MM.1S (cell line): ENCODE measurements at regions not wholly inside any gene's neighbourhood (a gene's known extent, or its start where the extent isn't known, plus 50 kb on each side); places are given as distances from the start of the nearest gene placed in this dataset.

Source experiments
- DNase-seq: peaks from one replicate; pipeline ENCODE4 v3.0.0-alpha.2; 2015
- H2AFZ ChIP-seq: fragments of 300-600 bp; sonication (generic); 2 replicates; pipeline ENCODE4 v1.6.0; 2016; ENCODE audit warnings: antibody characterized with exemption, low read length
- H3F3A ChIP-seq: fragments of 300-600 bp; sonication (generic); 2 replicates; pipeline ENCODE4 v1.6.1; 2016; ENCODE audit warnings: mild to moderate bottlenecking, antibody characterized with exemption, low read length, moderate library complexity, mixed read lengths; ENCODE audit not compliant: insufficient read depth
- H3K27ac ChIP-seq: fragments of 300-600 bp; sonication (generic); 2 replicates; pipeline ENCODE4 v1.5.1; 2016; ENCODE audit warnings: mild to moderate bottlenecking, low read length
- H3K27me3 ChIP-seq: fragments of 300-600 bp; sonication (generic); replicated peaks from 2 replicates; pipeline ENCODE4 v1.6.0; 2016; ENCODE audit warnings: low read length; ENCODE audit not compliant: insufficient read depth
- H3K36me3 ChIP-seq: fragments of 300-600 bp; sonication (generic); replicated peaks from 2 replicates; pipeline ENCODE4 v1.6.1; 2016; ENCODE audit warnings: mild to moderate bottlenecking, low read length, mixed read lengths; ENCODE audit not compliant: insufficient read depth
- H3K4me1 ChIP-seq: fragments of 300-600 bp; sonication (generic); 2 replicates; pipeline ENCODE4 v1.6.1; 2016; ENCODE audit warnings: low read length, mixed read lengths
- H3K4me2 ChIP-seq: fragments of 300-600 bp; sonication (generic); 2 replicates; pipeline ENCODE4 v1.6.0; 2016; ENCODE audit warnings: low read depth, low read length
- H3K4me3 ChIP-seq: fragments of 300-600 bp; sonication (generic); 2 replicates; pipeline ENCODE4 v1.5.1; 2016; ENCODE audit warnings: low read length, mixed read lengths
- H3K79me2 ChIP-seq: fragments of 300-600 bp; sonication (generic); 2 replicates; pipeline ENCODE4 v1.6.1; 2016; ENCODE audit warnings: mixed run types, low read length, mixed read lengths
- H3K9ac ChIP-seq: fragments of 300-600 bp; sonication (generic); 2 replicates; pipeline ENCODE4 v1.6.1; 2016; ENCODE audit warnings: low read length, mixed read lengths
- H3K9me2 ChIP-seq: fragments of 300-600 bp; sonication (generic); replicated peaks from 2 replicates; pipeline ENCODE4 v1.6.1; 2016; ENCODE audit warnings: mild to moderate bottlenecking, low read length, mixed read lengths; ENCODE audit not compliant: insufficient read depth
- H3K9me3 ChIP-seq: fragments of 300-600 bp; sonication (generic); replicated peaks from 2 replicates; pipeline ENCODE4 v1.6.1; 2016; ENCODE audit warnings: mild to moderate bottlenecking, low read length, mixed read lengths; ENCODE audit not compliant: insufficient read depth
- H4K20me1 ChIP-seq: fragments of 300-600 bp; sonication (generic); 2 replicates; pipeline ENCODE4 v1.6.1; 2016; ENCODE audit warnings: mild to moderate bottlenecking, low read length, moderate library complexity, mixed read lengths; ENCODE audit not compliant: insufficient read depth
- EZH2 ChIP-seq: fragments of 300-600 bp; sonication (generic); optimal IDR thresholded peaks from 2 replicates; pipeline ENCODE3; 2017; ENCODE audit warnings: low read depth, mild to moderate bottlenecking, antibody characterized with exemption, low read length, mixed read lengths
- EZH2phosphoT487 ChIP-seq: fragments of 300-600 bp; sonication (generic); IDR thresholded peaks from 2 replicates; pipeline ENCODE4 v1.6.1; 2018; ENCODE audit warnings: antibody characterized with exemption, low read length
- TF ChIP-seq, protein P1 (sequence below): fragments of 300-600 bp; sonication (generic); IDR thresholded peaks from 2 replicates; pipeline ENCODE4 v1.5.1; 2016; ENCODE audit warnings: antibody characterized with exemption, low read length, mixed read lengths

DNA sequence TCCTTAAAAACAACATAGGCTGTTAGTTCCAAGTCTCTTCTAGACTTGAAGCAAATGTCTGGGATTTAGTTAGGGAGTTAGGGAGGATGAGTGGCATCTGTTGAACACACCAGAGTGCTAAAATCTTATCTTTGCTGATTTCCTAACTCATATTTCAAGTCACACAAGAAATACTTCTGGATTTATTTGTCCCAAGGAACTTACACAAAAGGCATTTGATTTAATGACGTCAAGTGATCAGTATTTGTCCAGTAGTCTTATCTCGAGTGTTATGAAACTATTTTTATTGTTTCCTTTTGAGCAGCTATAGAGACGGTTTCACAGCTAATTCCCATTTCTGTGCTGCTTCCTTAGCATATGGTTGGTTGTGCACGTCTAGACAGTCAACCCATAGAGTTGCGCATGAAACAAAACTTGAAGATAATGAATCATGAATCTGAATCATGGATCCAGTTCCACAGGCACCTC lies 140.5 kb upstream of the TUT7 start:
- Histone ChIP-seq H3K9ac (no peak overlapping the region), H3K27ac (no peak overlapping the region), H3K4me3 (no peak overlapping the region), H4K20me1 (no peaks in the 10 kb centered on the region), H3K36me3 (no peaks in the 10 kb centered on the region), H2AFZ (no peak overlapping the region), H3K4me2 (no peak overlapping the region), H3F3A (no peaks in the 10 kb centered on the region), H3K4me1 (no peaks in the 10 kb centered on the region), H3K9me3 (no peaks in the 10 kb centered on the region), H3K27me3 (no peaks in the 10 kb centered on the region), H3K9me2 (no peaks in the 10 kb centered on the region), H3K79me2 (no peaks in the 10 kb centered on the region)
- TF ChIP-seq EZH2 (no peak), EZH2phosphoT487 (no peak)
- TF ChIP-seq, protein P1, sequence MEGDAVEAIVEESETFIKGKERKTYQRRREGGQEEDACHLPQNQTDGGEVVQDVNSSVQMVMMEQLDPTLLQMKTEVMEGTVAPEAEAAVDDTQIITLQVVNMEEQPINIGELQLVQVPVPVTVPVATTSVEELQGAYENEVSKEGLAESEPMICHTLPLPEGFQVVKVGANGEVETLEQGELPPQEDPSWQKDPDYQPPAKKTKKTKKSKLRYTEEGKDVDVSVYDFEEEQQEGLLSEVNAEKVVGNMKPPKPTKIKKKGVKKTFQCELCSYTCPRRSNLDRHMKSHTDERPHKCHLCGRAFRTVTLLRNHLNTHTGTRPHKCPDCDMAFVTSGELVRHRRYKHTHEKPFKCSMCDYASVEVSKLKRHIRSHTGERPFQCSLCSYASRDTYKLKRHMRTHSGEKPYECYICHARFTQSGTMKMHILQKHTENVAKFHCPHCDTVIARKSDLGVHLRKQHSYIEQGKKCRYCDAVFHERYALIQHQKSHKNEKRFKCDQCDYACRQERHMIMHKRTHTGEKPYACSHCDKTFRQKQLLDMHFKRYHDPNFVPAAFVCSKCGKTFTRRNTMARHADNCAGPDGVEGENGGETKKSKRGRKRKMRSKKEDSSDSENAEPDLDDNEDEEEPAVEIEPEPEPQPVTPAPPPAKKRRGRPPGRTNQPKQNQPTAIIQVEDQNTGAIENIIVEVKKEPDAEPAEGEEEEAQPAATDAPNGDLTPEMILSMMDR: no peak
- DNase-seq: no peak

DNA sequence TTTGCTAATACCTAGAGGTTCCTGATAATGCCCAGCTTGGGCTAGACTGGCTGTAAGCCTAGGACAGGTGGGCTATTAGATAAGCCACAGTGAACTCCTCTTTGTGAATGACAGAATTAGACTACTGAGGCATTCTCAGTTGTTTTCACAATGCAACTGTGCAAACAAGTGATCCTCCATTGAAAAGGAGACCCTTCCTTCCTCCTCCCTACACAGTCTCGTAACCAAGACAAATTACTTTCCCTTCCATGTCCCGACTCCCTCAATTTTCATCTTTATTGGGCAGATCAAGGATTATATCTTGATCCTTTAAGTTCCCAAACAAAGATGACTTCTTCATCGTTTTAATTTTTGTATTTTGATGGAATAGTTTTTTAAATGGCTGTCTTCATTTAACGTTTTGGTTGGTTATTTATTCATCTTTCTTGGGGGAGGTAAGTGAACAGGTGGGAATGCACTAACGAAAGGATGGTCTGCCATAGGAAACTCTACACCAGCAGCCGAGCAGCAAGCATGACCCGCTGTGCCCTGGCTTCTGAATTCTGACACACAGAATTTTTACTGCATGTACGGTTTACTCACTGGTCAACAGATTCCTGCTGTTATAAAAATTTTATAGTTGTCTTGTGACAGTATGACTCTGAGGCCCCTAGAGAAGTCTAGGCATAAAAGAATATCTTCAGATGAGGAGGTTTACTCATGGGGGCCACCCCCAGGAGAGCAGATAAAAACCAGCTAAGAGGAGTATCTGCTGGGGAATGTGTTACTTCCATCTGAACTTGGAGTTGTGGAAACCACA lies 137.5 kb upstream of the TUT7 start:
- Histone ChIP-seq H3K36me3 (no peaks in the 10 kb centered on the region), H3K27ac (no peak overlapping the region), H3K79me2 (no peaks in the 10 kb centered on the region), H3K4me1 (no peaks in the 10 kb centered on the region), H3K9me2 (no peaks in the 10 kb centered on the region), H3K9me3 (no peaks in the 10 kb centered on the region), H4K20me1 (no peaks in the 10 kb centered on the region), H3F3A (no peaks in the 10 kb centered on the region), H3K4me2 (no peak overlapping the region), H2AFZ (no peak overlapping the region), H3K4me3 (no peak overlapping the region), H3K27me3 (no peaks in the 10 kb centered on the region), H3K9ac (no peak overlapping the region)
- DNase-seq: no peak
- TF ChIP-seq, protein P1: no peak
- TF ChIP-seq EZH2 (no peak), EZH2phosphoT487 (no peak)

DNA sequence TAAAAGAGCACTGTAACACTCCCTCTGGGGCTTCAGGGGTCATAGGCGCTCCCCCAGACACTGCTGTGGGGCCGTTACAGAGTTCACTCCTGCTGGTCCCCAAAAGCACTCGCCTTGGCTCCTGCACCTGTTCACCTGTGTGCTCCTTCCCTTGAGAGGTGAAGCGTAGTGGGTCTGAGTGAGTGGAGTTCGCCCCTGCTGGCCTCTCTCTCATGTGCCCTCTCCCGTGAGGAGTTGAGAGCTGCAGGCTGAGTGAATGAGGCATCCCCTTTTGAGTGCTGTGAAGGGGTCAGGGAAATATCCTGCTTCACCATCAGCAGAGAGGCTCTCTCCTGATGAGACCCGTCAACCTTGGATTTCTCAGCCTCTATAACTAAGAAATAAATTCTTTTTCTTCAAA lies 134.6 kb upstream of the TUT7 start:
- H3K9me3 ChIP-seq: no peaks in the 10 kb centered on the region
- no peak overlapping the region for H2AFZ ChIP-seq

More for the DNA sequence above, 134.6 kb upstream of the TUT7 start:
- Histone ChIP-seq H3K9me2 (no peaks in the 10 kb centered on the region), H3K27me3 (no peaks in the 10 kb centered on the region), H4K20me1 (no peaks in the 10 kb centered on the region), H3K79me2 (no peaks in the 10 kb centered on the region), H3K4me3 (no peak overlapping the region), H3K27ac (no peak overlapping the region), H3K36me3 (no peaks in the 10 kb centered on the region), H3K4me1 (no peaks in the 10 kb centered on the region), H3K4me2 (no peak overlapping the region), H3K9ac (no peak overlapping the region), H3F3A (no peaks in the 10 kb centered on the region)
- no peak for DNase-seq
- TF ChIP-seq, protein P1: no peak
- TF ChIP-seq EZH2 (no peak), EZH2phosphoT487 (no peak)
